ENCODE measurements at regions not wholly inside any gene's neighbourhood (a gene's known extent, or its start where the extent isn't known, plus 50 kb on each side); places are given as distances from the start of the nearest gene placed in this dataset.

DNA sequence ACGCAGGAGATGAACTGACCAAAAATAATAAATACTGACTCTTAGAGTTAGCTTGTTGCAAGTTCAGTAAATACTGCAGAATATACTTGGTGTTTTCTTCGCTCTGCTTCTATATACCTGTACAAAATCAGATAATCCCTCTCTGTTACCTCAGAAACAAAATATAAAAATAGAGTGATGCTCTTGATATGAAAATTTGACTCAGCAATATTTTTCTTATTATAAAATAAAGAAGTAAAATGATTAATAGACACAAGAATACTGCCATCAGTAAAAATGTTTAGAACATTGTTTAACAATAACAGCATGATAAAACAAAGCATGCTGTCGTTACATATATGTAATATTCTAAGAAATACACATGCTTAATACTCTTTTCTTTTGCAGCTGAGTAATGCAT is 1366.9 kb upstream of the EYS start:
- intact Hi-C loops (cut with DNase I, micrococcal nuclease): no loop called here
- POLR2A ChIA-PET: no interaction called here
- H3K36me3 Mint-ChIP-seq (ENCODE audit: low read depth): no peaks in the 10 kb centered on the region
- Histone ChIP-seq H3K4me1 (ENCODE audit: insufficient read depth, low read length) (no peaks in the 10 kb centered on the region), H3K27me3 (ENCODE audit: control insufficient read depth in 1 of 2, insufficient read depth in 2 of 2, low read length in 2 of 2) (no peaks in the 10 kb centered on the region), H3K9me3 (ENCODE audit: control insufficient read depth in 1 of 2, insufficient read depth in 1 of 2, low read length in 2 of 2) (peaks cover 6 to 7% of the 10 kb centered on the region in 2 experiments), H3K4me3 (ENCODE audit: low read length) (no peak overlapping the region), H3K27ac (ENCODE audit: low read depth in 1 of 2, low read length in 2 of 2) (no peak overlapping the region), H3K36me3 (ENCODE audit: insufficient read depth, low read length) (no peaks in the 10 kb centered on the region)
- H3K4me1 Mint-ChIP-seq (ENCODE audit: low read depth): no peaks in the 10 kb centered on the region
- H3K4me3 Mint-ChIP-seq: no peak overlapping the region
- no peak overlapping the region for H3K27ac Mint-ChIP-seq
- CTCF ChIA-PET: no interaction called here
- H3K27me3 Mint-ChIP-seq: no peaks in the 10 kb centered on the region
- ATAC-seq (ENCODE audit: poor library complexity) (no peak), DNase-seq (no peak)
- TF ChIP-seq, protein P1, sequence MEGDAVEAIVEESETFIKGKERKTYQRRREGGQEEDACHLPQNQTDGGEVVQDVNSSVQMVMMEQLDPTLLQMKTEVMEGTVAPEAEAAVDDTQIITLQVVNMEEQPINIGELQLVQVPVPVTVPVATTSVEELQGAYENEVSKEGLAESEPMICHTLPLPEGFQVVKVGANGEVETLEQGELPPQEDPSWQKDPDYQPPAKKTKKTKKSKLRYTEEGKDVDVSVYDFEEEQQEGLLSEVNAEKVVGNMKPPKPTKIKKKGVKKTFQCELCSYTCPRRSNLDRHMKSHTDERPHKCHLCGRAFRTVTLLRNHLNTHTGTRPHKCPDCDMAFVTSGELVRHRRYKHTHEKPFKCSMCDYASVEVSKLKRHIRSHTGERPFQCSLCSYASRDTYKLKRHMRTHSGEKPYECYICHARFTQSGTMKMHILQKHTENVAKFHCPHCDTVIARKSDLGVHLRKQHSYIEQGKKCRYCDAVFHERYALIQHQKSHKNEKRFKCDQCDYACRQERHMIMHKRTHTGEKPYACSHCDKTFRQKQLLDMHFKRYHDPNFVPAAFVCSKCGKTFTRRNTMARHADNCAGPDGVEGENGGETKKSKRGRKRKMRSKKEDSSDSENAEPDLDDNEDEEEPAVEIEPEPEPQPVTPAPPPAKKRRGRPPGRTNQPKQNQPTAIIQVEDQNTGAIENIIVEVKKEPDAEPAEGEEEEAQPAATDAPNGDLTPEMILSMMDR (IDR thresholded peaks at IDR 0.05): no peak
- peaks cover 5% of the 10 kb centered on the region for H3K9me3 Mint-ChIP-seq

GRCh38 chr6:67068781-67069180 is 1361.8 kb upstream of the EYS start:
- no peak overlapping the region for H3K4me3 ChIP-seq (ENCODE audit: low read length)
- peaks cover 7% of the 10 kb centered on the region for H3K9me3 Mint-ChIP-seq
- no peaks in the 10 kb centered on the region for H3K27me3 ChIP-seq (ENCODE audit: control insufficient read depth in 1 of 2, insufficient read depth in 2 of 2, low read length in 2 of 2)
- H3K27ac ChIP-seq (ENCODE audit: low read depth in 1 of 2, low read length in 2 of 2): no peak overlapping the region
- no peaks in the 10 kb centered on the region for H3K4me1 ChIP-seq (ENCODE audit: insufficient read depth, low read length)
- DNase-seq: no peak
- no peaks in the 10 kb centered on the region for H3K27me3 Mint-ChIP-seq
- no peak overlapping the region for H3K4me3 Mint-ChIP-seq
- intact Hi-C loops (cut with DNase I, micrococcal nuclease): no loop called here
- no peaks in the 10 kb centered on the region for H3K36me3 ChIP-seq (ENCODE audit: insufficient read depth, low read length)
- no peak for ATAC-seq (ENCODE audit: poor library complexity)
- H3K4me1 Mint-ChIP-seq (ENCODE audit: low read depth): no peaks in the 10 kb centered on the region
- H3K36me3 Mint-ChIP-seq (ENCODE audit: low read depth): no peaks in the 10 kb centered on the region
- ChIA-PET POLR2A (no interaction called here), CTCF (no interaction called here)
- peaks cover 6 to 16% of the 10 kb centered on the region in 2 experiments for H3K9me3 ChIP-seq (ENCODE audit: control insufficient read depth in 1 of 2, insufficient read depth in 1 of 2, low read length in 2 of 2)
- no peak overlapping the region for H3K27ac Mint-ChIP-seq
- TF ChIP-seq, protein P1 (IDR thresholded peaks at IDR 0.05): no peak

DNA sequence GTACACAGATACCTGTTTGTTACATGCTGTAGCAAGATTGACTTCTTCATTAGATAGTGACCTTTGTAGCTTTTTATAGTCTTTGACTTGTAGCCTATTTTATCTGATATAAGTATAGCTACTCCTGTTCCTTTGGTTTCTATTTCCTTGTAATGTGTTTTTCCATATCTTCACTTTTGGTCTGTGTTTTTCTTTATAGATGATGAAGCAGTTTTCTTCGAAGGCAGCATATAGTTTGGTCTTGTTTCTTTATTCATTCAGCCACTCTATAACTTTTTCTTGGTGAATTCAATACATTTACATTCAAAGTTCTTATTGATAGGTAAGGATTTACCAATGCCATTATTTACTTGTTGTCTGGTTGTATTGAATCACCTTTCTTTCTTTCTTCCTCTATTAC is 1357.3 kb upstream of the EYS start:
- no peak overlapping the region for H3K4me3 ChIP-seq (ENCODE audit: low read length)
- CTCF ChIA-PET: no interaction called here
- TF ChIP-seq, protein P1 (IDR thresholded peaks at IDR 0.05): no peak

More for the DNA sequence above, 1357.3 kb upstream of the EYS start:
- peaks cover 10% of the 10 kb centered on the region for H3K9me3 Mint-ChIP-seq
- no peak overlapping the region for H3K27ac Mint-ChIP-seq
- Histone ChIP-seq H3K27ac (ENCODE audit: low read depth in 1 of 2, low read length in 2 of 2) (no peak overlapping the region), H3K9me3 (ENCODE audit: control insufficient read depth in 1 of 2, insufficient read depth in 1 of 2, low read length in 2 of 2) (peaks cover 1 to 25% of the 10 kb centered on the region in 2 experiments), H3K36me3 (ENCODE audit: insufficient read depth, low read length) (no peaks in the 10 kb centered on the region), H3K27me3 (ENCODE audit: control insufficient read depth in 1 of 2, insufficient read depth in 2 of 2, low read length in 2 of 2) (no peaks in the 10 kb centered on the region), H3K4me1 (ENCODE audit: insufficient read depth, low read length) (no peaks in the 10 kb centered on the region)
- no peaks in the 10 kb centered on the region for H3K36me3 Mint-ChIP-seq (ENCODE audit: low read depth)
- H3K4me3 Mint-ChIP-seq: no peak overlapping the region
- no peaks in the 10 kb centered on the region for H3K27me3 Mint-ChIP-seq
- no peaks in the 10 kb centered on the region for H3K4me1 Mint-ChIP-seq (ENCODE audit: low read depth)
- DNase-seq (no peak), ATAC-seq (ENCODE audit: poor library complexity) (no peak)
- POLR2A ChIA-PET: no interaction called here
- intact Hi-C loops (cut with DNase I, micrococcal nuclease): no loop called here
